Bronchial epithelial cell (primary cell): ENCODE measurements at regions not wholly inside any gene's neighbourhood (a gene's known extent, or its start where the extent isn't known, plus 50 kb on each side); places are given as distances from the start of the nearest gene placed in this dataset.

Experiments used
- DNase-seq: peaks from one replicate; pipeline ENCODE4 v3.0.0-alpha.2; 2010; ENCODE audit warnings: low read depth
- FAIRE-seq: peaks from 2 replicates; lab custom pipeline; 2011; peaks lifted over from hg19 to GRCh38; lab: Jason Lieb, UNC
- H3K27me3 ChIP-seq: 2 replicates; pipeline ENCODE4 v1.5.1; 2011; ENCODE audit warnings: low read length; ENCODE audit not compliant: control insufficient read depth, insufficient read depth
- H3K36me3 ChIP-seq: 2 replicates; pipeline ENCODE4 v1.5.1; 2011; ENCODE audit warnings: low read length; ENCODE audit not compliant: control insufficient read depth, insufficient read depth
- H3K4me3 ChIP-seq: 2 replicates; pipeline ENCODE4 v1.5.1; 2011; ENCODE audit warnings: mild to moderate bottlenecking, low read depth, low read length, control low read depth
- TF ChIP-seq, protein P1 (sequence below): IDR thresholded peaks from 2 replicates; pipeline ENCODE4 v1.5.1; 2011; ENCODE audit warnings: mild to moderate bottlenecking, moderate library complexity, low read length, control low read depth, inconsistent platforms; ENCODE audit not compliant: insufficient read depth, severe bottlenecking

DNA sequence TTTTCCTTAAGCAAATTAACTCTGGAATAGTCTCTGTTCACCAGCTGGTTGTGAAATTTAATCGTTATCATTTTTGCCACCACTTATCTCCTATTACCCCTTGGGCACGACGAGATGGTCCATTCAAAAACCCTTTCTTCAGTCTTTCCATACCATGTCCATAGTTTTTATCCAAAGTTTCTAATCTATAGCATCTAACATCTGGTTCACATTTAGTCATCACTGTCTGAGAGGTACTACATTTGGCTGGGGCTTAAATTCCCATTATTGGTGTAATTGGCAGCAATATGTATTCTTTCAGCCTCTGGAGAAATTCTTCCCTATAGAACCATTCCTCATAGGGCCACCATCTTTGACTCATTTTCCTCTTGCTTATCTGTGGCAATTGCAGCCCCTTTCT is 163.5 kb downstream of the CCER1 start:
- no peaks in the 10 kb centered on the region for H3K36me3 ChIP-seq
- no peaks in the 10 kb centered on the region for H3K27me3 ChIP-seq
- FAIRE-seq, result no peak
- no peak overlapping the region for H3K4me3 ChIP-seq
- no peak for DNase-seq
- TF ChIP-seq, protein P1, sequence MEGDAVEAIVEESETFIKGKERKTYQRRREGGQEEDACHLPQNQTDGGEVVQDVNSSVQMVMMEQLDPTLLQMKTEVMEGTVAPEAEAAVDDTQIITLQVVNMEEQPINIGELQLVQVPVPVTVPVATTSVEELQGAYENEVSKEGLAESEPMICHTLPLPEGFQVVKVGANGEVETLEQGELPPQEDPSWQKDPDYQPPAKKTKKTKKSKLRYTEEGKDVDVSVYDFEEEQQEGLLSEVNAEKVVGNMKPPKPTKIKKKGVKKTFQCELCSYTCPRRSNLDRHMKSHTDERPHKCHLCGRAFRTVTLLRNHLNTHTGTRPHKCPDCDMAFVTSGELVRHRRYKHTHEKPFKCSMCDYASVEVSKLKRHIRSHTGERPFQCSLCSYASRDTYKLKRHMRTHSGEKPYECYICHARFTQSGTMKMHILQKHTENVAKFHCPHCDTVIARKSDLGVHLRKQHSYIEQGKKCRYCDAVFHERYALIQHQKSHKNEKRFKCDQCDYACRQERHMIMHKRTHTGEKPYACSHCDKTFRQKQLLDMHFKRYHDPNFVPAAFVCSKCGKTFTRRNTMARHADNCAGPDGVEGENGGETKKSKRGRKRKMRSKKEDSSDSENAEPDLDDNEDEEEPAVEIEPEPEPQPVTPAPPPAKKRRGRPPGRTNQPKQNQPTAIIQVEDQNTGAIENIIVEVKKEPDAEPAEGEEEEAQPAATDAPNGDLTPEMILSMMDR, result no peak

DNA sequence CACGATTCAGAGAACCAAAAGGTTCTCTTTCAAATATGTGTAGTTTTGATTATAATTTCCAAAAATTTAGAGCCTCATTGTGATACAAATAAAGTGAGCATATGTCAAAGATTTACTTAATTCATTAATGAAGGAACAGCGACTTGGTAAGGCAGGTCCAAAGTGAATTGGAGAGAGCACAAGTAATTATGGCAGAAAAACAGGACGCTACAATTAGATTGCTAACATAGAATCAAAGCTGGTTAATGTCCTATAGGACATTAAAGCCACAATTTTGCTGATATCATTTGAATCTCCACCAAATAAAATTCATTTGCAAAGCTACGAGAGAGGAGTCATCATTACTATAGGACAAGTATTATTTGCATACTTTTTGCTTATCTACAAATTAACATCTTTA is 164.2 kb downstream of the CCER1 start:
- no peak for FAIRE-seq
- H3K27me3 ChIP-seq, result no peaks in the 10 kb centered on the region
- H3K4me3 ChIP-seq, result no peak overlapping the region
- TF ChIP-seq, protein P1, result no peak
- no peak for DNase-seq
- H3K36me3 ChIP-seq, result no peaks in the 10 kb centered on the region

DNA sequence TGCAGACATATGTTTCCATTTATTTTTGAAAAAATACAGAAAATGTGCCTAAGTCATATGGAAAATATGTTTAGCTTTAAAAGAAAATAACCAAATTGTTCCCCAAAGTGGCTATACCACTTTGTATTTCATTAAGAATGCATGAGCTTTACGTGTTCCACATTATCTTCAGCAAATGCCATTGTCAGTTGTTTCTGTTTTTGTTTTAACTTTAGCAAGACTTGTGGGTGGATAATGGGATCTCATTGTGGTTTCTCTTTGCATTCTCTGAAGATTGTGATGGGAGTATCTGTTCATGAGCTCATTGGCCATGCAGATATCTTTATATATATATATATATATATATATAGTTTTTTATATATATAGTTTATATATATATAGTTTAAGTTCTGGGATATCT is 181.5 kb downstream of the CCER1 start:
- Histone ChIP-seq H3K36me3 (no peaks in the 10 kb centered on the region), H3K27me3 (no peaks in the 10 kb centered on the region), H3K4me3 (no peak overlapping the region)
- TF ChIP-seq, protein P1, result no peak
- FAIRE-seq (no peak), DNase-seq (no peak)

DNA sequence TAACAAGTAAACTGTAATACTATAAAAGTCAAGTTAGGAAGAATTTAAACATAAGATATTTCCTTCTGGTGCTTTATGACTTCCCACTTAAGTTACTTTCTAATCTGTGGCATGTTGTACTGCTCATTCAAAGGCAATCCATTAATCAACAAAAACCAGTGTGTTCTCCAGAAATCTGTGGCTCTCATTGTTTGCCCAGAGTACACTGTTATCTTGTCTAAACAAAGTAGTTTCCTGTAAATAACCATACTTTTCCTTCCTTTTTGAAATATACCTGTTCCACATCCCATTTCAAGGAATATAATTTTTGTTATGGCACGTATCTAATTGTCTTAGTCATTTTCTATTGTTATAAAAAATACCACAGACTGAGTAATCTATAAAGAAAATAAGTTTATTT is 184.1 kb downstream of the CCER1 start:
- FAIRE-seq (no peak), DNase-seq (peak; percentile 10)
- Histone ChIP-seq H3K27me3 (no peaks in the 10 kb centered on the region), H3K4me3 (no peak overlapping the region), H3K36me3 (no peaks in the 10 kb centered on the region)
- TF ChIP-seq, protein P1, result no peak

DNA sequence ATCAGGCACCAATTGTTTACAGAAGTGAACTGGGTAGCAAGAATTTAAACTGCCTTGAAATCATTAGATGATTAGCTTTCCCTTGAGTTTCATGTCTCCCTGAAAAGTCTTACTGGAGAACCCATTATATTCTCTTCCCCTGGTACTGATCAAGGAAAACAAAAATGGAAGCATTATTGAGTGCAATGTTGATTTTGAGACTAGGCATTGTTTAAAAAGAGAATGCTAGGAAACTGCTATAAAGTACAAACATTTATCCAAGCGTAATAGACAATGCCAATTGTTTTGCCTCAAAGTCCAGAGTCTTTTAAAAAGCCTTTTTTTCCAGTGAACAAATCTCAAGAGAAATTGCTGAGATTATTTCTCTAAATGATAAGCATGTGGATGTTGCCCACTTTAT is 197.0 kb downstream of the CCER1 start:
- H3K27me3 ChIP-seq, result no peaks in the 10 kb centered on the region
- TF ChIP-seq, protein P1, result no peak
- no peak for FAIRE-seq

DNA sequence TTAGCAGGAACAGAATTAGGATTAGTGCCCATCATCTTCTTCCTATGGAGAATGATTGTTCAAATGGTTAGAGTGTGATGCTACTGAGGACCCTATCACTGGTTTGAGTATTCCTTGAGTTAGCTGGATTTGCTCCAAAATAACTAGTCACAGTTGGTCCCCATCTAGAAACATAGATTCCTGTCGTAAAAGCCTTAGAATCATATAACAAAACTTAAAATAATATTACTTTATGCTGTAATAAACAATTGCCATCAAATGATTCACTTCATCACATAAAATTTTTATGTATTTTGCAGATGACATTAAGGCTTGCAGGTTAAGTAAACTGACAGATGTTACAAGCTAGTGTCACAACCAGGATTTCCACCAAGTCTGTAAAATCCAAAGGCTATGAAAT is 209.8 kb downstream of the CCER1 start:
- no peaks in the 10 kb centered on the region for H3K36me3 ChIP-seq
- TF ChIP-seq, protein P1, result no peak
- FAIRE-seq (no peak), DNase-seq (no peak)
- no peak overlapping the region for H3K4me3 ChIP-seq
- H3K27me3 ChIP-seq, result no peaks in the 10 kb centered on the region

More for the DNA sequence above, 197.0 kb downstream of the CCER1 start:
- no peak for DNase-seq
- no peak overlapping the region for H3K4me3 ChIP-seq
- no peaks in the 10 kb centered on the region for H3K36me3 ChIP-seq
